HG03175 (cell line): ENCODE measurements at regions not wholly inside any gene's neighbourhood (a gene's known extent, or its start where the extent isn't known, plus 50 kb on each side); places are given as distances from the start of the nearest gene placed in this dataset.
"Not testable (repeated sequence)": the region's sequence is repeated elsewhere in the genome, so short reads cannot be mapped to it uniquely, and the experiment has no call there.

Experiments
- ATAC-seq: cut with Tn5 transposase; IDR thresholded peaks from one replicate; pipeline ENCODE4 v1.9.1; 2021; ENCODE audit warnings: mild to moderate bottlenecking, moderate library complexity; ENCODE audit not compliant: unreplicated experiment

GRCh38 chr14:45633220-45633984 is 380.4 kb upstream of the MIS18BP1 start:
- ATAC-seq: no peak

- no peak for ATAC-seq
Measured at GRCh38 chr14:45621731-45622130, 368.7 kb upstream of the MIS18BP1 start.

- ATAC-seq: no peak
Measured at GRCh38 chr14:45619831-45620230, 366.8 kb upstream of the MIS18BP1 start.

- no peak for ATAC-seq
Measured at GRCh38 chr14:45610318-45610717, 357.3 kb upstream of the MIS18BP1 start.

- no peak for ATAC-seq
Measured at GRCh38 chr14:45587142-45587541, 334.1 kb upstream of the MIS18BP1 start.

- ATAC-seq: no peak
Measured at GRCh38 chr14:45559626-45560025, 306.6 kb upstream of the MIS18BP1 start.

GRCh38 chr14:45558183-45558582 is 305.2 kb upstream of the MIS18BP1 start:
- ATAC-seq: no peak

GRCh38 chr14:45553981-45554380 is 301.0 kb upstream of the MIS18BP1 start:
- no peak for ATAC-seq

GRCh38 chr14:45551240-45551820 is 298.3 kb upstream of the MIS18BP1 start:
- ATAC-seq: not testable (repeated sequence)

- ATAC-seq: no peak
Measured at GRCh38 chr14:45531022-45531421, 278.0 kb upstream of the MIS18BP1 start.

- ATAC-seq: peak; percentile 77
Measured at GRCh38 chr14:45526715-45527549, 273.9 kb upstream of the MIS18BP1 start.

- no peak for ATAC-seq
Measured at GRCh38 chr14:45519766-45520165, 266.8 kb upstream of the MIS18BP1 start.

GRCh38 chr14:45492876-45493275 is 239.9 kb upstream of the MIS18BP1 start:
- no peak for ATAC-seq

- no peak for ATAC-seq
Measured at GRCh38 chr14:45491914-45492313, 238.9 kb upstream of the MIS18BP1 start.

- ATAC-seq: no peak
Measured at GRCh38 chr14:45486599-45486998, 233.6 kb upstream of the MIS18BP1 start.

GRCh38 chr14:45467023-45467422 is 214.0 kb upstream of the MIS18BP1 start:
- no peak for ATAC-seq

GRCh38 chr14:45434221-45434620 is 181.2 kb upstream of the MIS18BP1 start:
- ATAC-seq: no peak

- ATAC-seq: peak; percentile 78
Measured at GRCh38 chr14:45426685-45427282, 173.8 kb upstream of the MIS18BP1 start.

- ATAC-seq: no peak
Measured at GRCh38 chr14:45406942-45407341, 153.9 kb upstream of the MIS18BP1 start.

- ATAC-seq: no peak
Measured at GRCh38 chr14:45400950-45401640, 148.1 kb upstream of the MIS18BP1 start.

- ATAC-seq: no peak
Measured at GRCh38 chr14:45400509-45400908, 147.5 kb upstream of the MIS18BP1 start.
